Smooth muscle cell of the brain vasculature (primary cell): ENCODE measurements at regions not wholly inside any gene's neighbourhood (a gene's known extent, or its start where the extent isn't known, plus 50 kb on each side); places are given as distances from the start of the nearest gene placed in this dataset.

ENCODE experiments used
- DNase-seq: peaks from one replicate; pipeline ENCODE4 v3.0.0-alpha.2; 2012; ENCODE audit warnings: low read depth, low spot score

- no peak for DNase-seq
Measured at GRCh38 chr10:111344804-111345203, 268.0 kb downstream of the ADRA2A start.

- DNase-seq: no peak
Measured at GRCh38 chr10:111347386-111348013, 270.7 kb downstream of the ADRA2A start.

- DNase-seq: no peak
Measured at GRCh38 chr10:111348076-111348475, 271.2 kb downstream of the ADRA2A start.

DNA sequence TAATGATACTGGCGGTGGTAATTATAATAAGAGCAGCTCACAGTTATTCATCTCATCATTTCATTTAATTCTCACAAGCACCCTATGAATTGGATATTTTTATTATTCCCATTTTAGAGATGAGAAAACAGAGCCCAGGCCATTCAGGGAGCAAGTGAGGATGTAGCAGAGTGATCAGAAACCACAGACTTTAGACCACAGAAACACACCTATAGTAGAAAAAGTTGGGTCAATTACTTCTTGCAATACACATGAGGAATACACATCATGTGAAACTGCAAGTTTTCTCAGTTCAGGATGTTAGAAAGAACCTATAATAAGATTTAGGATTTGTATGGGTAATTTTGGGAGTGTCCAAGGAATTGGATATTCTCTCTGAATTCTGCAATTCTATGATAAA lies 278.0 kb downstream of the ADRA2A start:
- no peak for DNase-seq

GRCh38 chr10:111356571-111356970 lies 279.7 kb downstream of the ADRA2A start:
- DNase-seq: no peak

- DNase-seq: no peak
Measured at GRCh38 chr10:111357859-111358258, 281.0 kb downstream of the ADRA2A start.

- DNase-seq: no peak
Measured at GRCh38 chr10:111360260-111360925, 283.6 kb downstream of the ADRA2A start.

DNA sequence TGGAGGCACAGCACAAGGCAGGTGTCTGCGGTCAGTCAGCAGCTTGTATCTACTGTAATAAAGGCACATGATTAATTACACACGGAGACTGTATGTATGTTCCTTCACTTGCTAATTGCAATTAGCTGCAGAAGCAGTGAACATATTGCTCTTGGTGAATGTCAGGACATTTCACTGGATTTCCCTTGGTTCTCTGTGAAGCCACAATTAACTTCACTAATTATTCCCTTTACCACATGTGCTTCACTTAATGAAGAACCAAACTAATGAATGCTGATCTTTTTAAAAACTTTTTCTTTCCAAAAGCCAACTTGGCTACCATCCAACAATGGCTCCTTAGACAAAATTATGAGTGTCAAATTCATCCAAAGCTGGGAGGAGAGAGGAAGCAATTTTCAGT lies 290.7 kb downstream of the ADRA2A start:
- DNase-seq: no peak

- no peak for DNase-seq
Measured at GRCh38 chr10:111370101-111370500, 293.3 kb downstream of the ADRA2A start.

- no peak for DNase-seq
Measured at GRCh38 chr10:111373696-111374095, 296.9 kb downstream of the ADRA2A start.

- DNase-seq: no peak
Measured at GRCh38 chr10:111379534-111380187, 302.8 kb downstream of the ADRA2A start.

GRCh38 chr10:111384556-111384955 lies 307.7 kb downstream of the ADRA2A start:
- DNase-seq: no peak

GRCh38 chr10:111390813-111391563 lies 314.2 kb downstream of the ADRA2A start:
- DNase-seq: no peak

GRCh38 chr10:111392159-111392558 lies 315.3 kb downstream of the ADRA2A start:
- DNase-seq: no peak

DNA sequence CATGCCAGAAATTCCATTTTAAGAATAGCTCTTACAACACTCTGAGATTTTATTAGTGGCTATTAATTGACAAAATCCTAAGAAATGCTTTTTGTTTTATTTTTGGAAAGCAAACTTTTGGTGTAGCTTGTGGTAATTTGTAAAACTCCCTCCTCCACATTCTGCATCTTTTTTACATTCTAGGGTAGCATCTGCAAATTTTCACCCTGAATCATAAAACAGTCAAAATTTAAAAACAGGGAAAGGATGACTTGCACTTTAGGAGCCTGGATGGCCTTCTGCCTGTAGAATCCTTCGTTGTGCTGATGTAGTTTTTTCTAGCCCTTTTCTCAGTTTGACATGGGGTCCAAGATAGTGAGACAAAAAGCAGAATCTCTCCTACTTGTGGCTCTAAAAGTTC lies 316.1 kb downstream of the ADRA2A start:
- no peak for DNase-seq

GRCh38 chr10:111410740-111411139 lies 333.9 kb downstream of the ADRA2A start:
- DNase-seq: no peak

GRCh38 chr10:111425459-111425858 lies 348.6 kb downstream of the ADRA2A start:
- no peak for DNase-seq

DNA sequence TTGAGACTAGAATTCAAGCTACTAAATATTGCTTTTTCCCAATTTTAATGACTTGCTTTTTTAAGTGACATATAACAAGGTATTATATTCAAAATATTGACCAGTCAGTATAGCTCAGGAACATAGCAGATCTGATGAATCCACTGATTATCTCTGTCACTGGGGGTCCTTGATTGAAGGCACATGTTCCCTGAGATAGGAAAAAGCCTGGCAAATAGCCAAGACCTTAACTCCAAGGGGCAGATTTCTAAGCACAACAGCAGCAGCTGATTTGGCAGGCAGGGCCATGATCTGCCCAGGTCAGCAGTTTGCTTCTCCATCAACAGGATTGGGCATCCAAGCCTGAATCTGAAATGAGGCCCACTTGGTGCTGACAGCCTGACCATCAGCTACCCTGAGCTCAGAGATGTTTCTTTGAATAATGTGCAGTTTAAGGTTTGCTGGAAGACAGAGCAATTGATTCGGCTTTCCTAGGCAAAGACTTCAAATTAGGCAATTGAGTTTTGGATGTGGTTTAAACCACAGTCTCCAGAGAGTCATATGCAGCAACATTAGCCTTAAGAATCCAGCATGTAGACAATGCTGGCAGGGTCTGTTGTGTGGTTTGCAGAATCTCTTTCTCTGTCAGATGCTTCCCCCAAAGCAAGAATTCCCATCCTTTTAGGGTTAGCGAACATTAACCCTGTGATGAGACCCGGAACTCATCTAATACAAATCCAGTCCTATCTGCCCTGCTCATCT lies 352.6 kb downstream of the ADRA2A start:
- DNase-seq: no peak

GRCh38 chr10:111430070-111430469 lies 353.2 kb downstream of the ADRA2A start:
- DNase-seq: no peak

DNA sequence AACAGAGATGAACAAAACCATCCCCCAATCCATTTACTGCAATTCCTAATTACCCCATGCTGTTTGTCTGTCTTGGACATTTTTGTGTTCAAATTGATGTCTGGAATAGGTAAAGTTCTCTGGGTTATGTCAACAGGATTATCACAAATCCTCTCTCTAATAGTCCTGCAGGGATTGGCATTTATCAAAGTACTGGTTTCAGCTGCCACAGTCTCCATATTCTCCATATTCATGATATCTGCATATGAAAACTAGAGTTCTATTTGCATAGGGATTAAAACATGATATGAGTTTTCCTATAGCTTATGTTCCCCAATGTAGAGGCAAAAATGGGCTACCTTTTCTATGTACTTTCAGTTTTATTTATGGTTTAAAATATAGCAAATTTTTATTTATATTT lies 355.8 kb downstream of the ADRA2A start:
- DNase-seq: no peak

DNA sequence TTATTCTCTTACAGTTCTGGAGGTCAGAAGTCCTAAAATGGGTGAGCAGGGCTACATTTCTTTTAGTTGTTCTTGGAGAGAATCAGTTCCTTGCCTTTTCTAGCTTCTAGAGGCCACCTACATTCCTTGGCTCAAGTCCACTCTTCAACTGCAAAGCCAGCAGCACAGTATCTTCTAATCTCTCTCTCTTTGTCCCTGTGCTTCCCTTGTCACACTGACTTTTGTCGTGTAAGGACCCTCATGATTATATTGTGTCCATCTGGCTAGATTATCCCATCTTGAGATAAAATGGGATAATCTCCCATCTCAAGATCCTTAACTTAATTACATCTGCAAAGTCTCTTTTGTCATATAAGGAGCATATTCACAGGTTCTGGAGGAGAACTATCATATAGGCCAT lies 359.0 kb downstream of the ADRA2A start:
- no peak for DNase-seq
